Right cardiac atrium (tissue), 5 donors: ENCODE measurements at regions not wholly inside any gene's neighbourhood (a gene's known extent, or its start where the extent isn't known, plus 50 kb on each side); places are given as distances from the start of the nearest gene placed in this dataset.
"Not testable (repeated sequence)": the region's sequence is repeated elsewhere in the genome, so short reads cannot be mapped to it uniquely, and the experiment has no call there.

Experiments used
- ATAC-seq, 2 donors: fragments of 200-7000 bp; cut with Tn5 transposase; one replicate each; pipeline versions ENCODE4 v1.8.0 to v1.9.1; 2020; ENCODE audit warnings: moderate library complexity in 2 of 2, mild to moderate bottlenecking in 1 of 2
- DNase-seq, 3 donors: peaks; one replicate each; pipeline ENCODE4 v3.0.0-alpha.2; 2020
- H3K27ac ChIP-seq: one replicate; pipeline ENCODE4 v1.5.1; 2013; ENCODE audit warnings: mild to moderate bottlenecking, low read length, control low read depth, moderate library complexity
- H3K27me3 ChIP-seq: one replicate; pipeline ENCODE4 v1.6.1; 2013; ENCODE audit not compliant: control insufficient read depth, insufficient read depth
- H3K4me1 ChIP-seq: one replicate; pipeline ENCODE4 v1.6.1; 2013; ENCODE audit warnings: low read length; ENCODE audit not compliant: control insufficient read depth, insufficient read depth
- H3K4me3 ChIP-seq: one replicate; pipeline ENCODE4 v1.5.1; 2013; ENCODE audit warnings: low read length, control low read depth
- H3K9me3 ChIP-seq: one replicate; pipeline ENCODE4 v1.6.1; 2013; ENCODE audit warnings: low read length; ENCODE audit not compliant: control insufficient read depth
- WGBS: extraction: QIAGEN DNeasy Blood & Tissue Kit; methylation state at CpG from one replicate; pipeline ENCODE4 v1.1.7; 2013; 5-methylcytosine and 5-hydroxymethylcytosine counted together
- intact Hi-C, 4 donors: fragments of 100-400 bp; cut with DNase I; formaldehyde crosslinking; loops; one replicate each; pipeline versions ENCODE4 v1.11.0 to v1.14.0; 2022 to 2023
- donor health status: healthy with polysubstance abuse.
- donor health status: DM: no; HTN: yes; CAD: no.
- donor health status: DM: no; HTN: no; CAD: no.
- donor health status: DM: no; HTN: yes; CAD: no; lungs with severe emphysema.
- donor health status: DM: yes; HTN: yes; CAD: no.

DNA sequence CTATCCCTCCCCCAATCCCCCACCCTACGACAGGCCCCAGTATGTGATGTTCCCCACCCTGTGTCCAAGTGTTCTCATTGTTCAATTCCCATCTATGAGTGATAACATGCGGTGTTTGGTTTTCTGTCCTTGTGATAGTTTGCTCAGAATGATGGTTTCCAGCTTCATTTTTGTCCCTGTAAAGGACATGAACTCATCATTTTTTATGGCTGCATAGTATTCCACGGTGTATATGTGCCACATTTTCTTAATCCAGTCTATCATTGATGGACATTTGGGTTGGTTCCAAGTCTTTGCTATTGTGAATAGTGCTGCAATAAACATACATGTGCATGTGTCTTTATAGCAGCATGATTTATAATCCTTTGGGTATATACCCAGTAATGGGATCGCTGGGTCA lies 81.7 kb upstream of the TAF11L2 start:
- H3K9me3 ChIP-seq, H3K4me3 ChIP-seq, H3K27ac ChIP-seq, DNase-seq, H3K27me3 ChIP-seq, intact Hi-C loops, ATAC-seq, H3K4me1 ChIP-seq: not testable (repeated sequence)
- WGBS: 89% methylated on average over 3 of the region's 4 CpGs

DNA sequence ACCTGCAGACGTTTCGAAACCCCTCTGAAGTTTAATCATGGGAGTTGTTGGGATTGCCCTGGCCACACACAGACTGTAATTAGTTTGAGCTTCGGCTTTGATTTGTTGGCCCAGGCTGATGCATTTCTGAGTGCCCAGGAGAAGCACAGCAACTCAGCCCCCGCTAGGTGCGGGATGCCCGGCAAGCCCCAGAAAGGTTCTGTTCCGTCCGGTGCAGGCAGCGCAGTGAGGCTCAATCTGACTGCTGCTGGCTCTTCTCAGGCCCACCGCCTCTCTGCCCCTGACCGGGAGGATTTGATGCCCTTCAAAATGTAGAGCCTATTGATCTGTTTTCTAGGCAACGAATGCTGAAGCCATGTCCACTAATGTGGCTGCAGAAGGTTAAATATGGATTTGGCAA lies 73.4 kb upstream of the TAF11L2 start:
- WGBS: 87% methylated on average over 12 of the region's 12 CpGs
- intact Hi-C loops: no loop called here

DNA sequence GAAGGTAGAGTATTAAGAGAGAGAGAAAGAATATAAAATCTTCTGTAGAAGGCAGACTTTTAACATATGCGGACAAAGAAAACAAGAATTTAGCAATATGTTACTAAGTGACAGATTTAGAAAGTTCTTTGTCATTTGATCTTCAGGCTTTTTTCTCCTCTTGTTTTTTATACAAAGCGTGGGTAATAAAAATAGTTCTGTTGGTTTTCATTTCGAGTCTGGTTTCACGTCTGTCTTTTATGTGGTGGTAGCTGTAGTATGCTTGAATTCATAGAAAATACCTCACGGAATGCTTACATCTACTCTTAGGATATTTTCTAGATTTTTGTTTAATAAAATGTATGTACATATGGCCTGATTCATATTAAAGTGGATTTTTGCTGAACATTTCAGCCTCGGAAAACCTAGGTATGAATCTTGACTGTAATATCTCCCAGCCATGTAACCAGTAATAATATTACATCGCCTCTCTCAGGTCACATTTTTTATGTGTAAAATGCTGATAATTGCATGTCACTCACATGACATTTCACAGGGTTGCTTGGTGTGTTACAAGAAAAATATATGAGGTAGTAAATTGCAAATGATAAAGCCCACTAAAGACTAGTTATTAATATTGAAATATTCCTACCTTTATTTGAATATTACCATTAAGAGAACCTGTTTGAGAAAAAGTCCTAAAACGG lies 72.5 kb upstream of the TAF11L2 start:
- Histone ChIP-seq H3K4me1 (no peaks in the 10 kb centered on the region), H3K27me3 (no peaks in the 10 kb centered on the region), H3K27ac (no peak overlapping the region), H3K4me3 (no peak overlapping the region), H3K9me3 (peaks cover 5% of the 10 kb centered on the region)
- ATAC-seq: no peak
- DNase-seq: no peak
- WGBS: 82% methylated on average over 8 of the region's 8 CpGs
- intact Hi-C loops: no loop called here

More for the DNA sequence above, 73.4 kb upstream of the TAF11L2 start:
- Histone ChIP-seq H3K27me3 (no peaks in the 10 kb centered on the region), H3K9me3 (peaks cover 7% of the 10 kb centered on the region), H3K27ac (no peak overlapping the region), H3K4me3 (no peak overlapping the region), H3K4me1 (no peaks in the 10 kb centered on the region)
- DNase-seq (no peak), ATAC-seq (no peak)

DNA sequence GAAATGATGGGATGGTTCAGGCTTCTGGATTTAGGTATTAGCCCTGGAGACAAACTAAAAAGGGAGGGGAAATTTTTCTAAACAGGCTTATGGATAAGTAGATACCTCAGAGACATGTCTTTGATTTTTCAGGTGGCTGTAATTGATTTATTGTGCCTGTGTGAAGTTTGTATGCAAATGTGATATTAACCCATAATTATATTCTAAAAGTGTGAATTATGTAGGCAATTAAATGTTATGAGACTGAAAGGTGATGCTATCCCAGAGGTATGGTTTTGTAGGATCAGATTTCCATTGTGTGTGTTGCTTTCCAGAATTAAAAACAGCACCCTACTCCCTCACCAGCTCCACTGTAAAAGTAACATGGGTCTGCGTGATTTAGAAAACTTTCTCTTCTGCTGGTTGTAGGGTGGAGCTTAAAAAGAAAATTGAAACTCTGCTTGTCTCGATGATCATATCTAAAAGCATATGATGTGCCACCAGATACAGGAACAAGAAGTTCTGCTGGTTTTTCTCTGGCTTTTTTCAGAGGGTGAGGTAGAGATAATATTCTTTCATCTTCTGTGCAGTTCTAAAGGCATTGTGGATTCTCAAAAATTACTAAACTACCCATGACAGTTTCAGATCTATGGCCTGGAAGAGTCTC lies 71.8 kb upstream of the TAF11L2 start:
- Histone ChIP-seq H3K4me1 (no peaks in the 10 kb centered on the region), H3K9me3 (peaks cover 5% of the 10 kb centered on the region), H3K27ac (no peak overlapping the region), H3K4me3 (no peak overlapping the region), H3K27me3 (no peaks in the 10 kb centered on the region)
- WGBS: 62% methylated on average over 2 of the region's 2 CpGs
- intact Hi-C loops: no loop called here
- ATAC-seq (no peak), DNase-seq (no peak)

DNA sequence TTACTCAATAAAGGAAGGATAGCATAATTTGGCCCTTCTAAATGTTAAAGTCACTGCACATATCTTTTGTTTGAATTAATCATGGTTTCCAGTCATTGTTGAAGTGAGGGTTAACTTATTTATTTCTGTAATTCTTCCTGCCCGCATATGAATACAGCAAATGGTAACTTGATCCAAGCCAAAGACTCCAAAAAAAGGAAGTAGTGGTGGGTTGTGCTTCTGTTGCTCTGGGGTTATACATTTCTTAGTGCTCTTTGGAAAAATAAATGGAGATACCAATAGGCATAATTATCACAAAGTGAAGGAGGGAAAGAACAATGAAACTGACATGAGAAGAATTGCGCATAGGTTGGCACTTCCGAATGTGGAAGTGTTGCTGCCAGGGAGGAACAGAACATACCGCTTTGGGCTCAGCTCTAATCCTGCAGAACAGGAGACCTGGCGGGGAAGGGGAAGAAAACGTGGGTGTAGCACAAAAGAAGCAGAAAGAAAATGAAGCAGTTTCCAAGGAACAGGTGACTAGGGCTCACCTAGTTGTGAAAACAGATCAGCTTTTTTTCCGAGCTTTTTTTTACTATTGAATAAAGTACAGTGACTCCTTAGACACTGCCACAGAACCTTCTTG lies 69.7 kb upstream of the TAF11L2 start:
- Histone ChIP-seq H3K27ac (no peak overlapping the region), H3K27me3 (no peaks in the 10 kb centered on the region), H3K9me3 (peaks cover 5% of the 10 kb centered on the region), H3K4me1 (no peaks in the 10 kb centered on the region), H3K4me3 (no peak overlapping the region)
- ATAC-seq: no peak
- no peak for DNase-seq
- WGBS: 67% methylated on average over 7 of the region's 7 CpGs
- intact Hi-C loops: no loop called here

DNA sequence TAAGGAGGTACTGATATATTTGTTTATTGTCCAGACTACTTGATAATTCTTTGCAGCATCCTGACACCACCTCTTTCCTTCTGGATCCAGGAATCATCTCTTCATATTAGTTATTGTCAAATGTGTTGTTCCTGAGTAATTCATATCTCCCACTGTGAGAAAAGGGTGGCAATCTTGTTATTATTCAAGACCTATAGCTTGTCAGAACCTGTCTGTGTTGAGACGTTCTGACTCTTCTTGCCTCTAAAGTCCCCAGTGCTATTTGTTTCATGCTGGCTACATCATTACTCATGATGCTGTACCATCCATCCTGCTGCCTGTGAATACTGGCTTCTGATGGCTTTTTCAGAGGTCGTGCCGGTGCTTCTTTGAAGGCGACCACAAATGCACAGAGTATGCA lies 68.7 kb upstream of the TAF11L2 start:
- no peak for ATAC-seq
- 89% methylated on average over 4 of the region's 4 CpGs for WGBS

DNA sequence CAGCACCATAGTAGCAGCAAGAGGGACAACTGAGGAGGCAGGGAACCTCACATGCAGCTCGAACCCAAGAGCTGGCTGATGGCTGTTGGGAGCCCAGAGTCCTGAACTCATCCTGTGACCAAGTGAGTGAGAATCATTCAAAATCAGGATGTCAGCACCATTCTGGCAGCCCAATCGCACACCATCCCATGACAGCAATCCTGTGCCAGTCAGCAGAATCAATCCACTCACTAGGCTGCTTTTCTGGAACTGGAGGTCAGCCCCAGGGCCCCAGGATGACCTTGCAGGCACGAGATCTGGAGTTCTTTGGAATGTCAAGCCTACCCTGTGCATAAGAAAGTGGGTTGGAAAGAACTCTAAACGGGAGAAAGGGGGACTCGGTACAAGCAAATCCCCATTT lies 67.8 kb upstream of the TAF11L2 start:
- intact Hi-C loops: no loop called here
- H3K4me1 ChIP-seq: no peaks in the 10 kb centered on the region
- no peak overlapping the region for H3K27ac ChIP-seq
- DNase-seq (no peak), ATAC-seq (no peak)
- peaks cover 3% of the 10 kb centered on the region for H3K9me3 ChIP-seq
- no peaks in the 10 kb centered on the region for H3K27me3 ChIP-seq
- H3K4me3 ChIP-seq: no peak overlapping the region
- 67% methylated on average over 5 of the region's 5 CpGs for WGBS

More for the DNA sequence above, 68.7 kb upstream of the TAF11L2 start:
- intact Hi-C loops: no loop called here
- Histone ChIP-seq H3K27ac (no peak overlapping the region), H3K4me3 (no peak overlapping the region), H3K9me3 (peaks cover 3% of the 10 kb centered on the region), H3K4me1 (no peaks in the 10 kb centered on the region), H3K27me3 (no peaks in the 10 kb centered on the region)
- DNase-seq: no peak

DNA sequence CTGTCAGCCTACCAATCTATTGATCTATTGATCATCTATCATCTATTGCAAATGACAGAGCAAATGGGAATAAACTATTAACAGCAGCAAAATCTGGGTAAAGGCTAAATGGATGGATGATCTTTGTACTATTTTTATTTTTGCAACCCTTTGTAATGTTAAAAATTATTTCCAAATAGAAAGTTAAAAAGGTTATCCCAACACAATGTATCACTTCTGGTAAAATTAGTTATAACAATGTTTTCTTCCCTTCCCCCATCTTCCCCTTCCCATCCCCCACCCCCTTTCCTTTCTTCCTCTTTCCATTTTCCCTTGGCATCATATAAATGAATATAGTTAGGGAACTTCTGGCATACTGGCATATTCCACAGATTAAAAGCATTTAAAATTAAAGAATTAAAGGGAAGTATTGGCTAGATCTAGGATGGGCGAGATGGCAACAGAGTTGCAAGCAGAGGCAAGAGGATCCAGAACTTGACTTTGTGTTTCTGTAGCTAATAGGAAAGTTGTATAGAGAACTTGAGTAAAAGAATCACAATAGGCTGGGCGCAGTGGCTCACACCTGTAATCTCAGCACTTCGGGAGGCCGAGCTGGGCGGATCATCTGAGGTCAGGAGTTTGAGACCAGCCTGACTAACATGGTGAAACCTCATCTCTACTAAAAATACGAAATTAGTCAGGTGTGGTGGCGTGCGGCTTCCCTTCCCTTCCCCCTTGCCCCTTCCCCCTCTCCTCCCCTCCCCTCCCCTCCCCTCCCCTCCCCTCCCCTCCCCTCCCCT lies 66.6 kb upstream of the TAF11L2 start:
- H3K4me3 ChIP-seq: no peak overlapping the region
- no peaks in the 10 kb centered on the region for H3K4me1 ChIP-seq
- intact Hi-C loops: no loop called here
- DNase-seq (no peak), ATAC-seq (no peak)
- WGBS: 90% methylated on average over 8 of the region's 8 CpGs
- H3K9me3 ChIP-seq: peaks cover 7% of the 10 kb centered on the region
- H3K27ac ChIP-seq: no peak overlapping the region
- H3K27me3 ChIP-seq: no peaks in the 10 kb centered on the region

DNA sequence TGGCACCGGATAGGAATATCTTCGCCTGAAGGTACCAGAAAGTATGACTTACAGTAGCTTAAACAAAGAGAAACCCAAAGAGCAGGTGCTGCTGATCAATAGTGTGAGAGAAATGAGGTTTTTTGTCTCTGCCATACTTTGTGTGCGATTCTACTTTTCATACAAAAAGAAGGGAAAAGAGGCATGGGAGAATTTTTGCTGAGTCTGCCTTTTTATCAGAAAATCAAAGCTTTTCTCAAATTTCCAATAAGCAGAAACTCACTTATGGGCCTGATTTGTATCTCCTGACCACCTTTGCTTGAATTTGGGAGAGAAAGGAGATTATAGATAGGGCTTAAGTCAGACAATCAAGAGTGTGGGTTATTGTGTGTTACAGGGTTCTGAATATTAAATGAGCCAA lies 65.5 kb upstream of the TAF11L2 start:
- Histone ChIP-seq H3K9me3 (peaks cover 7% of the 10 kb centered on the region), H3K4me1 (no peaks in the 10 kb centered on the region), H3K27ac (no peak overlapping the region), H3K27me3 (no peaks in the 10 kb centered on the region), H3K4me3 (no peak overlapping the region)
- WGBS: 85% methylated on average over 3 of the region's 3 CpGs
- DNase-seq (no peak), ATAC-seq (no peak)
- intact Hi-C loops: no loop called here

DNA sequence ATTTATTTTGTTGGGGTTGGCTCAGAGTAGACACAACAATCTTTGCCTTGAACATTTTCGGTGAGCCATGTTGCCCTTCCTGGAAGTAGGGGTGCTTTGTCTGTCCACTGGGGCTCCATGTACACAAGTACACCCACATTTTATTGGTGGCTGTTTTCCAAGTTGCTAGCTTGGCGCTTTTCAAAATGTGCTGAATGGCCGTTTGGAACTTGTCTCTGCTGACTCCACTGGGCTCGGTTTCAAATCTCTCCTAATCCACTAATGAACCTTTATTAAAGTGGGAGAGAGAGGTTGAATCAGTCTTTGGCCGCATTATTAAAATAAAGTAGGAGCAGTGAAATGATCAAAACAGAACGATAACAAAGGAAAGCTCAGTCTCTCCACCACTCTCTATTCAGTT lies 64.6 kb upstream of the TAF11L2 start:
- H3K9me3 ChIP-seq: peaks cover 7% of the 10 kb centered on the region
- no peaks in the 10 kb centered on the region for H3K4me1 ChIP-seq
- intact Hi-C loops: no loop called here
- DNase-seq (no peak), ATAC-seq (no peak)
- no peak overlapping the region for H3K27ac ChIP-seq
- 60% methylated on average over 6 of the region's 6 CpGs for WGBS
- H3K4me3 ChIP-seq: no peak overlapping the region
- no peaks in the 10 kb centered on the region for H3K27me3 ChIP-seq

DNA sequence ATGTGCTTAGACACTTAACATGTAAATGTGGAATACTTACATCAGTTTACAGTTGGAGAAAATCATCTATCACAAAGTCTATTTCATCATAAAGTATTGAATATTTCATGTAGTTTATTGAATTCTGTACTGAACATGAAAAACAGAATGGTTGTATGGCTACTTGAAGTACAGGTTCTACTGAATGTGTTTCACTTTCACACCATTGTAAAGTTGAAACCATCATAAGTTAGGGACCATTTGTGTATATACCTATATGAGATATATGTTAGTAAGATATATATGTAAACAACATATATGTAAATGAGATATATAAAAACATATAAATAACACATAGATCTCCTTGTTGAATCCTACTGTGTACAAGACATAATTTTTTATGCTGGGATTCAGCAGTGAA lies 63.0 kb upstream of the TAF11L2 start:
- Histone ChIP-seq H3K4me1 (no peaks in the 10 kb centered on the region), H3K9me3 (peaks cover 7% of the 10 kb centered on the region), H3K27me3 (no peaks in the 10 kb centered on the region), H3K4me3 (no peak overlapping the region), H3K27ac (no peak overlapping the region)
- ATAC-seq: no peak
- intact Hi-C loops: no loop called here
- DNase-seq: no peak
